ENCODE measurements at regions not wholly inside any gene's neighbourhood (a gene's known extent, or its start where the extent isn't known, plus 50 kb on each side); places are given as distances from the start of the nearest gene placed in this dataset.
"Not testable (repeated sequence)": the region's sequence is repeated elsewhere in the genome, so short reads cannot be mapped to it uniquely, and the experiment has no call there.

DNA sequence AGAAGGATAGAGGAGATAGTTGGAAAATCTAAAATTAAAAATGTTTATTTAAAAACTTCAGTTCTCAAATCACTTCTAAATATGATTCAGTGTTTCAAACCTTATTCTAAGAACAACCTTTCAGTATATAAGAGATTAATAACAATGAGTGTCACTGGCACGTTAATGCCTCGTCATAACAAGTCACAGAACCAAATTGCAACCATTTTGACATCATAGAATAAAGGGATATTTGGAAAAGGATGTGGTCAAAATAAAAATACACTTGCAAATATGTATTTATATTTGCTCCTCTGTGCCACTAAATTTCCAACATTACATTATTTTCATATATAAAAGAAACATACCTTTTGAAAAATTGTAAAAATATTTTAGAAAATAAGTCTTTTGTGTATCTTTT lies 1090.6 kb downstream of the SUCLG1 start:
- ChIA-PET POLR2A (no interaction called here), CTCF (no interaction called here)
- DNase-seq (ENCODE audit: extremely low spot score): no peak
- TF ChIP-seq, protein P1, sequence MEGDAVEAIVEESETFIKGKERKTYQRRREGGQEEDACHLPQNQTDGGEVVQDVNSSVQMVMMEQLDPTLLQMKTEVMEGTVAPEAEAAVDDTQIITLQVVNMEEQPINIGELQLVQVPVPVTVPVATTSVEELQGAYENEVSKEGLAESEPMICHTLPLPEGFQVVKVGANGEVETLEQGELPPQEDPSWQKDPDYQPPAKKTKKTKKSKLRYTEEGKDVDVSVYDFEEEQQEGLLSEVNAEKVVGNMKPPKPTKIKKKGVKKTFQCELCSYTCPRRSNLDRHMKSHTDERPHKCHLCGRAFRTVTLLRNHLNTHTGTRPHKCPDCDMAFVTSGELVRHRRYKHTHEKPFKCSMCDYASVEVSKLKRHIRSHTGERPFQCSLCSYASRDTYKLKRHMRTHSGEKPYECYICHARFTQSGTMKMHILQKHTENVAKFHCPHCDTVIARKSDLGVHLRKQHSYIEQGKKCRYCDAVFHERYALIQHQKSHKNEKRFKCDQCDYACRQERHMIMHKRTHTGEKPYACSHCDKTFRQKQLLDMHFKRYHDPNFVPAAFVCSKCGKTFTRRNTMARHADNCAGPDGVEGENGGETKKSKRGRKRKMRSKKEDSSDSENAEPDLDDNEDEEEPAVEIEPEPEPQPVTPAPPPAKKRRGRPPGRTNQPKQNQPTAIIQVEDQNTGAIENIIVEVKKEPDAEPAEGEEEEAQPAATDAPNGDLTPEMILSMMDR (IDR thresholded peaks at IDR 0.05; ENCODE audit: control extremely low read depth, extremely low read depth, low read depth, missing control alignments): no peak

DNA sequence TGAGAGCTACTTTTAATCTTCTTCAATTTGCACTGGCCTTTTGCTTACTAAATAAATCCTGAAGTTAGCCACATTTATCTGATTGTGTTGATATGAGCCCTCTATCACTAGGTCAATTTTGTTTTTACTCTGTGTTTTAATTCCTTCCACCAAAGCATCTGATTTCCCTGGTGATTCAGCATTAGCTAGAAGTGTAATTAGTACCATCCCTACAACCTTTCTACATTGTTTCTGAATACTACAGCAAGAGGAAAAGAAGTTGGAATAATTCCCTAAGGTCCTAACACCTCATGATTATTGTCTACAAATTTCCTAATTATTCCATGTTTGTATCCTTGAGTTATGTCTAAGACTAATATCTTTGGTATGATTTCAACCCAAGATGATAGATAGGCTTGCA lies 1093.6 kb downstream of the SUCLG1 start:
- CTCF ChIA-PET: interaction anchor here (1.4 kb wide), 1 partner anchor 17 kb away, joined by 3 read pairs; no protein-coding TSS in a partner anchor
- no peak for DNase-seq (ENCODE audit: extremely low spot score)
- TF ChIP-seq, protein P1 (IDR thresholded peaks at IDR 0.05; ENCODE audit: control extremely low read depth, extremely low read depth, low read depth, missing control alignments): no peak
- POLR2A ChIA-PET: no interaction called here

DNA sequence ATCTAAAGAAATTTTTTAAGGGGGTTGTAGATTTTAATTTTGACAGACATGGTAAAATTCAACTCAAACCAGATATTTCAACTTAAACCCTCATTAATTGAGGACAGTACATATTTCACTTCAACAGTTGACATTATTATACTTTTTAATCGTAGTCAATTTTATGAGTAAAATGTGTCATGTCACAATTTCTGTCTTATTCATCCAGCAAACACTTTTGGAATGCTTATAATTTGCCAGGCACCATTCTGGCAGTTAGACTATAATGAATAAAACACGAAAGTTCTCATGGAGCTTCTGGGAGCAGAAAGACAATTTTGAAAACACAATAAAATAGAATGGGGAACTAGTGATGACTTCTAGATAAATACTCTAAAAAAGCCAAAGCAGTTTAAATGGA lies 1094.8 kb downstream of the SUCLG1 start:
- CTCF ChIA-PET: no interaction called here
- TF ChIP-seq, protein P1 (IDR thresholded peaks at IDR 0.05; ENCODE audit: control extremely low read depth, extremely low read depth, low read depth, missing control alignments): no peak
- POLR2A ChIA-PET: no interaction called here
- DNase-seq (ENCODE audit: extremely low spot score): no peak

DNA sequence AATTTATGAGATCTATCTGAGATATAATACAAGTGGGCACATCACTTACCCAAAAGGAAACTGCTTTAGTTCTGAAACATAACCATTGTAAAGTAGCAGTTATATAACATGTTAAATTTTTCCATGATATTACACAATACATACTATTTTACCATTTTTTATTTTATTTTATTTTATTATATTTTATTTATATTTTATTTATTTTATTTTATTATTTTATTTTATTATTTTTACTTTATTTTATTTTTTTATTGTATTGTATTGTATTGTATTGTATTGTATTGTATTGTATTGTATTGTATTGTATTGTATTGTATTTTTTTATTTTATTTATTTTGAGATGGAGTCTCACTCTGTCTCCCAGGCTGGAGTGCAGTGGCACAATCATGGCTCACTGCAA lies 1095.9 kb downstream of the SUCLG1 start:
- POLR2A ChIA-PET: not testable (repeated sequence)

DNA sequence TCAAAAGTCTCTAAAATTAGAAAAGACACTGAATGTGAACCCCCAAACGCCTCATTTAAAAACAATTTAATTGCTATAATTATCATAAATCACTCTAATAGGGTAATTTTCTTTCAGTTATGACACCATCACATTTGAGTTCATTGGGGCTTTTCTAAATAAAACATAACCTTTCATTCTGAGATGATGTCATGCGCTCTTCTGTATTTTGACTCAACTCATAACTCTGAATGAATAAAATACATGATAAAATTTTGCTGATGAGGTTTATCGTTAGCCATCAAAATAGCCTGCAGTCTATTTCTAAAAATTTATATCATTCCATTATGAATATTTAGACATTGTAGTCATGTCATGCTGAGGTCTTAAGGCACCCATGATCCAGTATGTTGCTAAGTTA lies 1099.7 kb downstream of the SUCLG1 start:
- POLR2A ChIA-PET: no interaction called here
- TF ChIP-seq, protein P1 (IDR thresholded peaks at IDR 0.05; ENCODE audit: control extremely low read depth, extremely low read depth, low read depth, missing control alignments): no peak
- no peak for DNase-seq (ENCODE audit: extremely low spot score)
- CTCF ChIA-PET: no interaction called here

More for the DNA sequence above, 1095.9 kb downstream of the SUCLG1 start:
- DNase-seq (ENCODE audit: extremely low spot score); CTCF ChIA-PET: not testable (repeated sequence)

DNA sequence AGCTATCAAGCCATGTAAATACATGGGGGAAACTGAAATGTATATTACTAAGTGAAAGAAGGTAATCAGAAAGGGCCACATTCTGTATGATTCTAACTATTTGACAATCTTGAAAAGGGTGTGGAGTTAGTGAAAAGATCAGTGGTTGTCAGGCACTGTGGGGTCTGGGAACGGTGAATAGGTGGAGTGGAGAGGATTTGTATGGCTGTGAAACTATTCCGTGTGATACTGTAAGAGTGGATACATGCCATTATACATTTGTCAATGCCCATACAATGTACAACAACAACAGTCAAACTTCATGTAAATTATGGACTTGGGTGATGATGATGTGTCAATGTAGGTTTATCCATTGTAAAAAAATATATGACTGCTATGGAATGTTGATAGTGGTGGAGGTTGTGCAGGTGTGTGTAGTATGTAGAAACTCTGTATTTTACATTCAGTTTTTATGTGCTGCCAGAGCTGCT lies 1116.2 kb downstream of the SUCLG1 start:
- no peak for DNase-seq (ENCODE audit: extremely low spot score)
- CTCF ChIA-PET: no interaction called here
- POLR2A ChIA-PET: no interaction called here

DNA sequence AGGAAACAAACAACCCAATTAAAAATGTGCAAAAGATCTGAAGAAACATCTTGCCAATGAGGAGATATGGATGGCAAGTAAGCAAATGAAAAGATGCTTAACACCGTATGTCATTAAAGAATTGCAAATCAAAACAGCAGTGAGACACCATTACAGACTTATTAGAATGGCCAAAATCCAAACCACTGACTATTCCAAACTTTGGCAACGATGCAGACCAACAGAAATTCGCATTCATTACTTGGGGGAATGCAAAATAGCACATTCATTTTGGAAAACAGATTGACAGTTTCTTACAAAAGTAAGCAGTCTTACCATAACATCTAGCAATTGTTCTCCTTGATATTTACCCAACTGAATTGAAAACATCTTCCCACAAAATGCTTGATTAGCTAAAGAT lies 1118.7 kb downstream of the SUCLG1 start:
- POLR2A ChIA-PET: no interaction called here

More for the DNA sequence above, 1116.2 kb downstream of the SUCLG1 start:
- TF ChIP-seq, protein P1 (IDR thresholded peaks at IDR 0.05; ENCODE audit: control extremely low read depth, extremely low read depth, low read depth, missing control alignments): no peak

DNA sequence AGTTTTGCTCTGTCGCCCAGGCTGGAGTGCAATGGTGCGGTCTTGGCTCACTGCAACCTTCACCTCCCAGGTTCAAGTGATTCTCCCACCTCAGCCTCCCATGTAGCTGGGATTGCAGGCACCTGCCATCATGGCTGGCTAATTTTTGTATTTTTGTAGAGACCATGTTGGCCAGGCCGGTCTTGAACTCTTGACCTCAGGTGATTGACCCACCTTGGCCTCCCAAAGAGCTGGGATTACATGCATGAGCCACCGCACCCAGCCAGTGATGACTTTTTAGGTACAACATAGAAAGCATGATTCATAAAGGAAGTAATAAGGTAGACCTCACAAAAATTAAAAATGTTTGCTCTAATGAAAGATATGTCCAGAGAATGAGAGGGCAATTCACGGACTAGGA lies 1119.1 kb downstream of the SUCLG1 start:
- POLR2A ChIA-PET; DNase-seq (ENCODE audit: extremely low spot score); CTCF ChIA-PET: not testable (repeated sequence)

More for the DNA sequence above, 1118.7 kb downstream of the SUCLG1 start:
- CTCF ChIA-PET: no interaction called here
- no peak for DNase-seq (ENCODE audit: extremely low spot score)
- TF ChIP-seq, protein P1 (IDR thresholded peaks at IDR 0.05; ENCODE audit: control extremely low read depth, extremely low read depth, low read depth, missing control alignments): no peak
